DMS 273 (cell line): ENCODE measurements at regions not wholly inside any gene's neighbourhood (a gene's known extent, or its start where the extent isn't known, plus 50 kb on each side); places are given as distances from the start of the nearest gene placed in this dataset.

Source experiments
- DNase-seq: peaks from one replicate; lab custom pipeline; 2025; ENCODE audit not compliant: unreplicated experiment; lab: John Stamatoyannopoulos, UW

DNA sequence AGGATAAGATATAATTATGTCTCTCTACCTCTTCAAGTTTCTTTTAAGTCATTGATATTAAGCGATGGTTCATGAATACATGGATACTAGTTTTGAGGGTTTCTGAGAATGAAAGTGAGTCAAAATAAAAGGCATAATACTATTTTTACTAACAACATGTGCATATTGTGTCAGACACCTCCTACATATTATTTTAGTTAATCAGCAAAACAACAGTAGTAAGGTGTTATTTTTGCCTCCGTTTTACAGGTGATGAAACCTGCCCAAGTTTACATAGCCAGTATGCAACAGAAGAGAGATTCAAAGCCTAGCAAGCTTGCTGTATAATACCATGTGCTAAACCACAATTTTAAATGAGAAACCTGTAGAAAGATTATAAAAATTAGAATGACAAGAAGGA is 544.1 kb downstream of the EPHA5 start:
- no peak for DNase-seq

DNA sequence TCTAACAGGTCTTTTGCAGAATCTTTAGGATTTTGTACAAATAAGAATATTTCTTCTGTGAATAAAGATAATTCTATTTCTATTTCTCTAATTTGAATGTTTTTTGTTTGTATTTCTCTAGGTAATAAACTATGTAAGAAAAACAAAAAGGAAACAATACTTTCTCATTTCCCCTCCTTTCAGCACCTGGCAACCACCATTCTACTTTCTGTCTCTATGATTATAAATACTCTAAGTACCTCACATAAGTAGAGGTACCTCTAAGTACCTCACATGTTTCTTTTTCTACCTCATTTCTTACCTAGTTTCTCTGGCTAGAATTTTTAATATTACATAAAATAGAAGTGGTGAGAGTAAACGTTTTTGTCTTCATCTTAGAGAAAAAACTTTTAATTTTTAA is 550.0 kb downstream of the EPHA5 start:
- DNase-seq: no peak

- DNase-seq: no peak
Measured at GRCh38 chr4:65102419-65102818, 567.9 kb downstream of the EPHA5 start.

DNA sequence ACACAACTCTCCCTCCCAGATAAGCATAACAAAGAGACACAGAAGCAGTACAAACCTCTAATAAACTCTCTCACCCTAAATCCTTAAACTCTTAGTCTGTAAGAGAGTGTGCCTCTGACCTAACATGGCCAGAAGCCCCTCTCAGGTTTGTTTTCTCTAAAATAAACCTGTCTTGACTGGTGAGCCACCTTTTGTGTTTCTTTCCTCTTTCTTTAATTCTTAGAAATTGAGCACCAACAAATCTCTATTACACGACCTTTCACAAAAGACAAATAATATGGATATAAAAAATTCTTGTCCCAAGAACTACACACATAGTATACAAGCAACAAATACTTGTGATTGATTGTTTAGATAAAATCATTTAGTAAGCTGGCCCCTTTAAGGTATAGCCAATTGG is 573.7 kb downstream of the EPHA5 start:
- DNase-seq: peak; percentile 1

GRCh38 chr4:65089666-65090065 is 580.6 kb downstream of the EPHA5 start:
- peak; percentile 0 for DNase-seq

- peak; percentile 0 for DNase-seq
Measured at GRCh38 chr4:65083076-65083475, 587.2 kb downstream of the EPHA5 start.

- no peak for DNase-seq
Measured at GRCh38 chr4:65071564-65071963, 598.7 kb downstream of the EPHA5 start.

DNA sequence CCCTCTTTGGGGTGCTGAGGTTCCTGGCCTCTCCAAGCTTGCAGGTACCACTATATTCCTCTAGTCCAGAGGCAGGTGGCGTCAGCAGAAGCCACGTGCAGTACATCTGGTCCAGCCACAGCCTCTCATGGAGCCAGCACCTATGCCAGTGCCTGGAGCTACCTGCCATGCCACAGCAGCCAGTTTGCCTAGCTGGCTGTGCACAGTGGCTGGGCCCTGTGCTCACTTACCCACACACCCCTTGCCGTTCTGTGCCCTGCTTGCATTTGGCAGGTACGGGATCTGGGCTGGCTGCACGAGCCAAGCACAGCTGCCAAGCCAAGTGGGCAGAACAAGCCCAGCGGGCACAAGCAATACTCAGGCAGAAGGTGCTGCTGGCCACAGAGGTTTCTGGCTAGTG is 601.1 kb downstream of the EPHA5 start:
- DNase-seq: no peak

GRCh38 chr4:65066106-65066505 is 604.2 kb downstream of the EPHA5 start:
- DNase-seq: no peak

GRCh38 chr4:65063601-65064000 is 606.7 kb downstream of the EPHA5 start:
- DNase-seq: no peak

DNA sequence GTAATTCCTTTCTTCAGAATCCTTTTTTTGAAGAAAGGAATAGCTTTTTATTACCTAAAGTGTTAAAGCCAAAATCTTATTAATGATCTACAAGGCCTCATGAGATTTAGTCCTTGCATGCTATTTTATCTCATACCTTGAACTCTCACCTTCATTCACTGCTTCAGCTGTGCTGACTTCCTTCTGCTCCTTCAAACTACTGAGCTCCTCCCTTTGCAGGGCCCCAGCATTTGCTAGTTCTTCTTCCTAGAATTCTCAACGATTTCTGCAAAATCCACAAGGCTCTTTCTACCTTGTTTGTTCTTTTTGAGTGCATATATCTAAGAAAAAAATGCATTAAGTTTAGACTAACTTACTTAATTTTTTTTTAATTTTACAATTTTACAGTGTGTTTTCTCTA is 619.5 kb downstream of the EPHA5 start:
- no peak for DNase-seq

GRCh38 chr4:65046192-65047133 is 623.8 kb downstream of the EPHA5 start:
- peak; percentile 88 for DNase-seq

DNA sequence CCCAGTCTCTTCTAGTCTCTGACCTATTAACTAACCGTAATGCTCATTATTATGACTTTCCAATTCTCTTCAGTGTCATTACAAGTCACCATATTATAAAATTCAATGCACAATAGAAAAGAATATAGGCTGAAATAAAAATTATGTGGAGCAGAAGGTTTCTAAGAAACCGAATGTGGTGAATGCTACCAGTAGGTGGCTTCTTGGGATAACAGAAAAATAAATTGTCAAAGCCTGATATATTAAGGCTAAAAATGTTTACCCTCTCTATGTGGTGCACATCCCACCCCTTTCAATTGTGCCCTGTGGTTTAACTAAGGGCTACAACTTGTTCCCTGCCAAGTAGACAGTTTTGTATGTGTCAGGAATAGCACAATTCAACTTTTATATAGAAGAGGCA is 624.6 kb upstream of the TECRL start:
- peak; percentile 15 for DNase-seq

- DNase-seq: no peak
Measured at GRCh38 chr4:65028592-65028991, 619.3 kb upstream of the TECRL start.

GRCh38 chr4:65023883-65024670 is 614.8 kb upstream of the TECRL start:
- no peak for DNase-seq

DNA sequence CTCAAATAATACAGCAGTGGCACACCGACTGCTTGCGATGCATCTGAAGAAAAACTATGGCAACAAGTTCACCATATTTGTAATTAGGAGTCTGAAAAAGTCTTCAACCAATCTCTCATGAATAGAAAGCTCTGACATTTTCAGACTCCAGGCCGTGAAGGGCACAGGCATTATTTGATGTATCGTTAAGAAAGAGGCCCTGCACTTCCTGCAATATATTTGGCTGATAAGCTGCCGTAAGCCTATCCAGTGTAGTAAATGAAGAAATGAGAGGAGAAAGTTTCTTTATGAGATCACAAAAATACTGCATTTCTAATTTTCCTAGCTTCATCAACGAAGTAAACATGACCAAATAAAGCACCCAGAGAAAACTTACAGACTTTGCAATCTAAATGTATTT is 613.8 kb upstream of the TECRL start:
- DNase-seq: no peak

DNA sequence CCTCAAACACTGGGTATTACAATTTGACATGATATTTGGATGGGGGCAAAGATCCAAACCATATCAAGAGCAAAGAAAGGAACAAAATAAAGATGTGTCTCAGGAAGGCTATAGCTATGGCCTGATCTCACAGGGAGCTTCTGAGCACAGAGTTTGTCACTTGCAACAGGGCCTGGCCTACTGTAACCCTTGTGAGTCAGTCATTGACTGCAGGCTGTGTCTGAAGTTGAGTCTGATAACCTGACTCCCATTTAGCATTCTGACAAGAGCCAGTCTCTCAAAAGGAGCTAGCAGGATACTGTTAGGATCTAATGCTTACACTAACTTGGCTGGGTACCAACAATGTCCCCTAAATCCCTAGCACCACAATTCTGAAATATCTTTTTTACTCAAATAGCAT is 612.5 kb upstream of the TECRL start:
- DNase-seq: no peak

DNA sequence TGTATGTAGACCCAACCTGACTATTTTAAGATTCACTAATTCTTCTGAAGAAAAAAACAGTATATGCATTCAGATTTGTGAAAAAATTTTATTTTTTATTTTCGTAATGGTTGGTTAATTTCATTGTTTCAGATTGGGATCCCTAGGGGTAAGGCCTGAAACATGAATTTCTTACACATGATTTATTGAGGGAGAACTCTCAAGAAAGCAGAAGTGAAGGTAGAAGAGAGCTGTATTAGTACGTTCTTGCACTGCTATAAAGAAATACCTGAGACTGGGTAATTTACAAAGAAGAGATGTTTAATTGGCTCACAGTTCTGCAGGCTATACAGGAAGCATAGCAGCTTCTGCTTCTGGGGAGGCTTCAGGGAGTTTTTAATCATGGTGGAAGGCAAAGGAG is 611.9 kb upstream of the TECRL start:
- DNase-seq: no peak

GRCh38 chr4:65019775-65020174 is 610.5 kb upstream of the TECRL start:
- DNase-seq: no peak

DNA sequence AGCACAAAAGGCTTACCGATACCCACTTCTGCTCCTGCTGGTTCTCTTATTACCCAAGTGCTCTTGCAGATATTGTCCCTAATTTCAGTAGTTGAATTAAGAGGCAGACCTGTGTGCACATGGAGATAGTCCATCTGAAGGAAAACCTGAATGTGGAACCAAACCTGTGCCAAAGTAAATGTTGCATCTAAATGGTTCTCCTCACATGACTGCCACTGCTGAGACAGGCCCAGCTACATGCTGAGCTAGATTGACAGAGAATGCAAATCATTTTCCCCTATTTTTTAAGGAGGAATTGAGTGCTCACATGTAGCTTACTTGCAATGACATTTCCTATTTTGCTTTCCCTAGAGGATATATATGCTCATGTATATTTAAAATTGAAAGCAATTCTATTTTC is 609.1 kb upstream of the TECRL start:
- no peak for DNase-seq

- DNase-seq: no peak
Measured at GRCh38 chr4:65014078-65014477, 604.8 kb upstream of the TECRL start.

- peak; percentile 64 for DNase-seq
Measured at GRCh38 chr4:65007841-65008439, 598.7 kb upstream of the TECRL start.
